ENCODE measurements at regions not wholly inside any gene's neighbourhood (a gene's known extent, or its start where the extent isn't known, plus 50 kb on each side); places are given as distances from the start of the nearest gene placed in this dataset.

DNA sequence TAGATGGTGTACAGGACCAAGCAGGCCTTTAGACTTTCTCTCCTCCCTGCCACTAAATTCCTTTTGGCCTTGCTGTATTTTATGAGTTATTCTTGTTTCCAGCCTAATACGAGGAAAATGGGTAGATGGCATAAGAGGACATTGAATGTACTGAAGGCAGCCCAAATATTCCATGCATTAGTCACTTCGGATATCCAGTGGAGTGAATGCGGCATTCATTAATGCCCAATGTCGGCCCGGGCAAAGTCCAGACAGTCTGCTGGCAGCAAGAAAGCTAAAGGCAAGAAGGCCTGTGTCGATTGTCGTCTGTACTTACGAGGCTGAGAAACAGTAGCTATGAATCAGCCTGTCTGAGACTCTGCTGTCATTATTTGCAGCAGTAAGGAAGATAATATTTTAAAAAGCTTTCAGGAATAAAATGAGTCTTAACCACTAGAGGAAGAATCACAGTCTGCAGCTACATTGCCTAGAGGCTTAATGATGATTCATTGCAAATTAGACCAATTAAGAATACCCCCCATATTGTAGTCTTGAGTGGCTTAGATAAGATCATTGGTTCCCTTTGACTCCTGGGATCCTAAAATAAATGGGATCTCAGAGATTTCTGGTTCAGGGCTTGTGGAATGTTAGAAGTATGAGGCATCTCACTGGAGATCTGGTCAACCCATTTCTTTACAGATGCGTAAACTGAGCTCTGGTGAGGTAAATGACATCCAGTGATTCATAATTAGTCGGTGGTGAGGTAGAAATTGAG, 534.1 kb upstream of the JAG1 start:
- DNase-seq (ENCODE audit: low read depth in 2 of 2) = no peak

- DNase-seq (ENCODE audit: low read depth in 2 of 2) = no peak
Measured at GRCh38 chr20:11210611-11211010, 536.8 kb upstream of the JAG1 start.

- no peak for DNase-seq (ENCODE audit: low read depth in 2 of 2)
Measured at GRCh38 chr20:11212272-11212671, 538.5 kb upstream of the JAG1 start.

- no peak for DNase-seq (ENCODE audit: low read depth in 2 of 2)
Measured at GRCh38 chr20:11212902-11213301, 539.1 kb upstream of the JAG1 start.

- DNase-seq (ENCODE audit: low read depth in 2 of 2) = no peak
Measured at GRCh38 chr20:11214256-11214840, 540.5 kb upstream of the JAG1 start.

DNA sequence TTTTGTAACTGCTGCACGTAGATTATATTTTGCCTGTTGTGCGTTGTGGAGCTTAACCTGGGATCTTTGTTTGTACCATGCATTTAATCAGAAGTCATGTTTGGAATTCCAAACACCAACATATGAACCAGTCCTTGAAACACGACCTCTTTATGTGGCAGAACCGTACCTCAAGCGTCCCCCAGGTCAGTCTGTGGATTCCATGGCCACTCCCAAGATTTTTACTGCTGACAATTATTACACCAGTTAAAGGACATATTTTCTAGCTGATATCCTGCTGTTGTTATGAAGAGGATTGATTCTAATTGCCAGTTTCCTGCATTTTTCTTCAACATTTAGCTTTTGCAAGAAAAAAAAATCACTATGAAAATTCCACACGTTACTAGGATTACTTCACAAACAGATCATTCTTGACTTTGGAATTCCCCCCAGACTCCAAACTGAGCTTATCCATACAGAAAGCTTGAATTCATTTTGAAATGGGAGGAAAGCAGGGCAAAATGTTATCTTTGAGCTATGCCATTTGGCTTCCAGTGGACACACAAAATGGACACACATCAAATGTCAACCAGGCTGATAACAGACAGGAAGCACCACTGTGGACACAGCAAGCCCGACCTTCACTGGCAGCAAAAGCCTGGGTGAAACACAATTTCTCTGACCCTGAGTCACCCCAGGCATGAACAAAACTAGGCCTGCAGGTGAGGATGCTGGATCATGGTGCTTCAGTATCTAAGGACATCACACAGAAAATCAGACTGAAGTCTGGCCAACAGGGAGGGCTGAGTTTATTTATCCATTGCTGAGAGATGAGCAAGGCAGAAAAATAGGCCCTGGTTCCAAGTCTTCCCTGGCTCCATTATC, 542.9 kb upstream of the JAG1 start:
- DNase-seq (ENCODE audit: low read depth in 2 of 2) = no peak

GRCh38 chr20:11217326-11218172, 543.8 kb upstream of the JAG1 start:
- DNase-seq (ENCODE audit: low read depth in 2 of 2) = no peak

GRCh38 chr20:11218173-11218680, 544.4 kb upstream of the JAG1 start:
- no peak for DNase-seq (ENCODE audit: low read depth in 2 of 2)

DNA sequence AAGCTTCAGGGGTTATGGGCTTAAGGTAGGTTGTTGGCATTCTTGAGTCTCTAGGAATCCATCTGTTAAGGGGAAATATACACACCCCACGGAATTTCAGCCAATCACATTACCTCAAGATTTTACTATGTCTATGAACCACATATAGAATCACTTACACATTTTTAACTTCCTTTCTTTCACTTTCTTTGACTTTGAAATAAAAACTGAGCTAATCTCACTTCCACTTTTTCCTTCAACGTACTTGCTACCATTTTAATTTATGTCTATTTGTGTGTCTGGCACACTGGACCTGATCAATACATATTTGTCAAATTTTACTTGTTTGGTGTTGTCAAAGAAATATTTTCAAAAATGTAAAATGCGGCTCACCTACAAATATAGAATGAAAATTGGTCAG, 545.4 kb upstream of the JAG1 start:
- DNase-seq (ENCODE audit: low read depth in 2 of 2) = no peak

GRCh38 chr20:11221046-11221445, 547.2 kb upstream of the JAG1 start:
- DNase-seq (ENCODE audit: low read depth in 2 of 2) = no peak

GRCh38 chr20:11222243-11222642, 548.4 kb upstream of the JAG1 start:
- no peak for DNase-seq (ENCODE audit: low read depth in 2 of 2)

GRCh38 chr20:11227602-11228001, 553.8 kb upstream of the JAG1 start:
- DNase-seq (ENCODE audit: low read depth in 2 of 2) = no peak

- no peak for DNase-seq (ENCODE audit: low read depth in 2 of 2)
Measured at GRCh38 chr20:11229772-11230171, 556.0 kb upstream of the JAG1 start.

- DNase-seq (ENCODE audit: low read depth in 2 of 2) = no peak
Measured at GRCh38 chr20:11230999-11231398, 557.2 kb upstream of the JAG1 start.

DNA sequence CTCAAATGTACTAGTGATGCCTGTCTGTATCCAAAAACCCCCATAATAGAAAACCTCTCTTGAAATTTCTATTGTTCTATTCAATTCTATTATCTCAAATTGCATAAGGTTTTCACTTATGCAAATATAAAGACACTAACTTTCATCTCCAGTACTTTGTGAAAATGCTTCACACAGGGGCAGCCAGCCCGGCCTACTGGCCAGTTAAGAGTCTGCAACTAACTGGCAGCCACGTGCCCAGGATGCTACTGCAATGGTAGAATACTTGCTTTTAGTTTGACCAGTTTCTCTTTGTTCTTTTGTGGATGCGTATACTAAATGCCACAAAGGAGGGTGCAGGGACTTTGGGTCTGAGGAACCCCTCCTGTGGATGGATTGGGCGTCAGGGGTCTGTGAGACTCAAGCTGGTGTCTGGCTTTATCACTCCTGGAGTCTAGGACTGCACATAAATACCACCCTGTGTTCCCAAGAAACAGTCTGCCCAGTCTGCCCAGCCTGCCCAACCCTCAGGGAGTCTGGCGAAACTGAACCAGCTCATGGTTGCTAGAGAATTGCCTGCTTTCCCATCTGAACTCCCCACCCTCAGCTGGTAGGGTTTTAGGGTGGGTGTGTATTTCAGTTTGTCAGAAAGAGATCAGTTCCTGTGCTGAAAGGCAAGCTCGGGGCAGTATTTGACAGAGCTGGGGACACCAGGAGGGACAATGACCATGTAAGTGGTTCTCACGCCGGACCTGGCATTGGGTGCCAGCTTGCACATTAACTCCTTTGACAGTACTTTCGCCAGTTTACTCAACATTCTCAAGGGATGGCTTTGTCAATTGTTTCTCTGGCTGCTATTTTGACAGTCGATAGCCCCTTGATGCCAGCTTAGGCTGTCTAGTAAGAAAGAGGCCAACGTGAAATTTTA, 558.2 kb upstream of the JAG1 start:
- no peak for DNase-seq (ENCODE audit: low read depth in 2 of 2)

GRCh38 chr20:11232896-11233295, 559.1 kb upstream of the JAG1 start:
- DNase-seq (ENCODE audit: low read depth in 2 of 2) = no peak

GRCh38 chr20:11234181-11234580, 560.4 kb upstream of the JAG1 start:
- no peak for DNase-seq (ENCODE audit: low read depth in 2 of 2)

DNA sequence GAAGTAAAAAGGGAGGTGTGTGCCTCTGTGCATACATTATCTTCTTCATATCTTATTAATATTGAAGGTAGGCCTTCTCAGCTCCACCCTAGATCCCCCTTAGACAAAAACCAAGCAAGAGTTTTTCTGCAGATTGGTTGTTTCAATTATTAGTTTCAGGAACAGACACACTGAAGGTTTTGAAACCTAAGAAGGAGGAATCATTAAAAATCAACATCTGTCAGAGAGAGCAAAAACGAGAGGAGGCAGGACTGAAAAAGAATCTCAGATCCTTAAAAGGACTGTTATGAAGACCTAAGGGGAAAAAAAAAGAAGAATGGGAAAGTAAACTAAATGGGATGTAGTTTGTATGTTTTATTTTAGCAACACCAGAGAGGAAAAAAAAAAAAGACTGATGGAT, 560.8 kb upstream of the JAG1 start:
- no peak for DNase-seq (ENCODE audit: low read depth in 2 of 2)

DNA sequence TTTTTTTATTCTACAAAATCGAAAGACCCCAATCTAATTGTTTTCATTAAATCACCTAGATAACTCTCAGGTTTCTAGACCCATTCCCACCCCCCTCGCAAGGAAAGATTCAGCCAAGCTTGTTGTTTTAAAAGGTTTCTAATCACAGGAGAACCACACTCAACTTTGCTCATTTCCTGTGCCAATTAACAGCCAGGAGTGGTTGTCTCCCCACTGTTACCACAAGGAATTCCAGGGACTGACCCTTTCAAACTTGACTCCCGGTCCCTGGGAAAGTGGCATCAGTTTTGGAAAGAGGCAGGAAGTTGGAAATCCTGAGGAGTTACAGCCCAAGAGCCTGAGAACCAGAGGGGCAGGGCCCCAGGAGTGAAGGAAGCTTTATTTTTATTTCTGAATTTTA, 561.3 kb upstream of the JAG1 start:
- no peak for DNase-seq (ENCODE audit: low read depth in 2 of 2)

DNA sequence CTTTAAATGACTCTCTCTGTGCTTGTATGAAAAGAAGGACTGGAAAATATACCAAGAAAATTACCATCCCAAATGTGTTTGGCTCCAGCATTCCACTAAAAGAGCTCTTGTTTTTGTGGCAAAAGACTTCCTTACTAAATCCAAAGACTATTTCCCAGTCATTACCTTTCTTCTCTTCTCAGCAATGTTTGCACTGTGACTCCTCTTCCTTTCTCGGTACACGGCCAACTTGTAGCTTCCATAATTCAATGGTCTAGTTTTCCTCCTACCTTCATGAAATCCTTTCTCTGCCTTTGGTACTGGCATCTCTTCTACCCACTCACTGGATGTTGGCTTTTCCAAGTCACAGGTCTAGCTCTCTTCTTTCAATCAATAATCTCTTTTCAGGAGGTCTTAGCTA, 568.5 kb upstream of the JAG1 start:
- no peak for DNase-seq (ENCODE audit: low read depth in 2 of 2)

DNA sequence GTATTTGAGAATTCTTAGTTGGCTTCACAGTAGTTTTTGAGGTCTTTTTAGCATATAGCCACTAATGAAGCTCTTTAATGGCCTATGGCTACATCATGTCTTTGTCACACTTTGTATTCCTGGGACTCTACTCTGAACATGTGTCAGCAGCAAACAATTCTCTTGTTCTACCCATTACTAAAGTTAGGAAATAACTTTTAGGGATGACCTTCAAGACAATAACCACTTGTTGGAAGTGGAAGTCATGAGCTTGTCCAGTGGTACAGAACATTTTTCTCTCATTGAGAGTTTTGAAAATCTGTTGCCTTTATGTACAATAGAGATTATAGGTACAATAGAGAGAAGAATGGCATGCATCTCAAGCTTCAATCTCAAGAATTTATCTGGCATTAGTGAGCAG, 571.6 kb upstream of the JAG1 start:
- DNase-seq (ENCODE audit: low read depth in 2 of 2) = no peak
